Body of pancreas (tissue), 4 donors: ENCODE measurements at regions not wholly inside any gene's neighbourhood (a gene's known extent, or its start where the extent isn't known, plus 50 kb on each side); places are given as distances from the start of the nearest gene placed in this dataset.

Source experiments
- ATAC-seq: fragments of 150-250 bp; one replicate; pipeline ENCODE4 v1.9.1; 2016
- DNase-seq, 4 donors: peaks; one replicate each; pipeline ENCODE4 v3.0.0-alpha.2; 2019
- H3K27ac ChIP-seq, 4 donors: fragments of 200-600 bp; sonication (generic); 1 replicate in 3 of 4; 2 replicates in 1 of 4; pipeline versions ENCODE4 v1.5.1 to v1.6.1; 2016 to 2019; ENCODE audit warnings: mild to moderate bottlenecking in 1 of 4, mixed read lengths in 1 of 4, moderate library complexity in 1 of 4
- H3K27me3 ChIP-seq, 2 donors: fragments of 200-600 bp; sonication (generic); one replicate each; pipeline ENCODE4 v1.6.0; 2016; ENCODE audit warnings: mild to moderate bottlenecking in 1 of 2
- H3K36me3 ChIP-seq, 2 donors: fragments of 200-600 bp; sonication (generic); replicated peaks in 1 of 2; 2 replicates each; pipeline ENCODE4 v1.5.1; 2016; ENCODE audit warnings: low read depth in 2 of 2; ENCODE audit not compliant: insufficient read depth in 1 of 2
- H3K4me1 ChIP-seq: fragments of 200-600 bp; sonication (generic); one replicate; pipeline ENCODE4 v1.6.0; 2016
- H3K4me3 ChIP-seq, 2 donors: fragments of 200-600 bp; sonication (generic); 1 replicate in 1 of 2; 2 replicates in 1 of 2; pipeline ENCODE4 v1.5.1; 2016 to 2019
- H3K9me3 ChIP-seq, 3 donors: fragments of 200-600 bp; sonication (generic); 1 replicate in 2 of 3; 2 replicates in 1 of 3; pipeline ENCODE4 v1.5.1; 2016
- POLR2A ChIP-seq, 3 donors: fragments of 450-650 bp; IDR thresholded peaks; one replicate each; pipeline ENCODE4 v1.6.1; 2016; ENCODE audit warnings: antibody characterized with exemption in 3 of 3, mild to moderate bottlenecking in 2 of 3
- WGBS, 2 donors: methylation state at CpG; one replicate each; pipeline ENCODE4 v1.1.5; 2017; 5-methylcytosine and 5-hydroxymethylcytosine counted together
- intact Hi-C: fragments of 100-400 bp; cut with DNase I; formaldehyde crosslinking; loops from one replicate; pipeline ENCODE4 v1.15.1; 2023
- TF ChIP-seq, protein P1 (sequence below), 7 experiments: fragments of 450-650 bp in 4 of 7; fragments of 200-600 bp in 3 of 7; sonication (generic) in 3 of 7; IDR thresholded peaks; one replicate each; pipeline ENCODE4 v1.5.1; 2016 to 2019; ENCODE audit warnings: antibody characterized with exemption in 7 of 7

- no peak for ATAC-seq
- Histone ChIP-seq H3K4me3 (no peak overlapping the region), H3K36me3 (no peaks in the 10 kb centered on the region), H3K27ac (no peak overlapping the region), H3K9me3 (no peaks in the 10 kb centered on the region), H3K27me3 (no peaks in the 10 kb centered on the region), H3K4me1 (no peaks in the 10 kb centered on the region)
- no peak for TF ChIP-seq POLR2A (IDR thresholded peaks at IDR 0.05)
- TF ChIP-seq, protein P1, sequence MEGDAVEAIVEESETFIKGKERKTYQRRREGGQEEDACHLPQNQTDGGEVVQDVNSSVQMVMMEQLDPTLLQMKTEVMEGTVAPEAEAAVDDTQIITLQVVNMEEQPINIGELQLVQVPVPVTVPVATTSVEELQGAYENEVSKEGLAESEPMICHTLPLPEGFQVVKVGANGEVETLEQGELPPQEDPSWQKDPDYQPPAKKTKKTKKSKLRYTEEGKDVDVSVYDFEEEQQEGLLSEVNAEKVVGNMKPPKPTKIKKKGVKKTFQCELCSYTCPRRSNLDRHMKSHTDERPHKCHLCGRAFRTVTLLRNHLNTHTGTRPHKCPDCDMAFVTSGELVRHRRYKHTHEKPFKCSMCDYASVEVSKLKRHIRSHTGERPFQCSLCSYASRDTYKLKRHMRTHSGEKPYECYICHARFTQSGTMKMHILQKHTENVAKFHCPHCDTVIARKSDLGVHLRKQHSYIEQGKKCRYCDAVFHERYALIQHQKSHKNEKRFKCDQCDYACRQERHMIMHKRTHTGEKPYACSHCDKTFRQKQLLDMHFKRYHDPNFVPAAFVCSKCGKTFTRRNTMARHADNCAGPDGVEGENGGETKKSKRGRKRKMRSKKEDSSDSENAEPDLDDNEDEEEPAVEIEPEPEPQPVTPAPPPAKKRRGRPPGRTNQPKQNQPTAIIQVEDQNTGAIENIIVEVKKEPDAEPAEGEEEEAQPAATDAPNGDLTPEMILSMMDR (IDR thresholded peaks at IDR 0.05) = no peak
- intact Hi-C loops = no loop called here
- DNase-seq = no peak
- 25 to 31% methylated on average over 4 of the region's 4 CpGs for WGBS, 2 donors
Measured at GRCh38 chr18:72613534-72613930, 69.4 kb upstream of the CBLN2 start.

GRCh38 chr18:72612894-72613533 is 68.9 kb upstream of the CBLN2 start:
- no peak for DNase-seq
- Histone ChIP-seq H3K27me3 (no peaks in the 10 kb centered on the region), H3K4me3 (no peak overlapping the region), H3K27ac (no peak overlapping the region), H3K4me1 (no peaks in the 10 kb centered on the region), H3K36me3 (no peaks in the 10 kb centered on the region), H3K9me3 (no peaks in the 10 kb centered on the region)
- WGBS, 2 donors = 55 to 69% methylated on average over 2 of the region's 2 CpGs
- no peak for ATAC-seq
- TF ChIP-seq POLR2A (IDR thresholded peaks at IDR 0.05) = no peak
- TF ChIP-seq, protein P1 (IDR thresholded peaks at IDR 0.05) = no peak
- intact Hi-C loops = no loop called here

DNA sequence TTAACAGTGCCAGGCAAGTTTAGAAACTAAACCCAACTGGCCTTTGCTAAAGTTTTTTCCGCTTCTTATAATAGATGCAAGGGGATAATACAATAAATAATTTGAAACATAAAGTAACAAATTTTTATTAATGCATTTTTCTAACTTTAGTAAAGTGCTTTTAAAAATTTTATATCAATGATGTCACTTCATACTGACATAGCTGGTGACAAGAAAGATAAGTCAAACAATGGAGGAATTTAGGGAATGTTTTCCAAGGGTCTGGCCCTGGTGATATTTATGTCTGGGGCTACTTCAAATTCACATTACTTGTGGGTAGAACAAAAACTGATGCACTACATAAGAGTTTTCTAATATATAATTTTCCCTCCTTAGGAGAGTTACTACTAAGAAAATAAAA is 61.2 kb upstream of the CBLN2 start:
- no peak for DNase-seq
- no peak for ATAC-seq
- no peak overlapping the region for H3K27ac ChIP-seq
- intact Hi-C loops = no loop called here
- TF ChIP-seq, protein P1 (IDR thresholded peaks at IDR 0.05) = no peak
- no peak for TF ChIP-seq POLR2A (IDR thresholded peaks at IDR 0.05)
- no peaks in the 10 kb centered on the region for H3K27me3 ChIP-seq
- 81 to 88% methylated on average over 1 of the region's 1 CpG for WGBS, 2 donors
- no peaks in the 10 kb centered on the region for H3K4me1 ChIP-seq
- no peaks in the 10 kb centered on the region for H3K9me3 ChIP-seq
- no peaks in the 10 kb centered on the region for H3K36me3 ChIP-seq
- no peak overlapping the region for H3K4me3 ChIP-seq

GRCh38 chr18:72601944-72602343 is 57.8 kb upstream of the CBLN2 start:
- no peak overlapping the region for H3K27ac ChIP-seq
- no peak overlapping the region for H3K4me3 ChIP-seq
- no peaks in the 10 kb centered on the region for H3K9me3 ChIP-seq
- no peaks in the 10 kb centered on the region for H3K36me3 ChIP-seq
- 68 to 69% methylated on average over 6 of the region's 6 CpGs for WGBS, 2 donors
- TF ChIP-seq POLR2A (IDR thresholded peaks at IDR 0.05) = no peak
- TF ChIP-seq, protein P1 (IDR thresholded peaks at IDR 0.05) = no peak
- H3K27me3 ChIP-seq = no peaks in the 10 kb centered on the region
- no peak for ATAC-seq
- intact Hi-C loops = no loop called here
- H3K4me1 ChIP-seq = no peaks in the 10 kb centered on the region
- no peak for DNase-seq

GRCh38 chr18:72601481-72601880 is 57.3 kb upstream of the CBLN2 start:
- H3K27me3 ChIP-seq = no peaks in the 10 kb centered on the region
- H3K9me3 ChIP-seq = no peaks in the 10 kb centered on the region
- ATAC-seq (no peak), DNase-seq (no peak)
- H3K4me1 ChIP-seq = no peaks in the 10 kb centered on the region
- no peaks in the 10 kb centered on the region for H3K36me3 ChIP-seq
- TF ChIP-seq POLR2A (IDR thresholded peaks at IDR 0.05) = no peak
- TF ChIP-seq, protein P1 (IDR thresholded peaks at IDR 0.05) = no peak
- H3K27ac ChIP-seq = no peak overlapping the region
- no peak overlapping the region for H3K4me3 ChIP-seq
- WGBS, 2 donors = 59 to 69% methylated on average over 8 to 10 of the region's 10 CpGs
- intact Hi-C loops = no loop called here
